GM23338 (cell line): ENCODE measurements at regions not wholly inside any gene's neighbourhood (a gene's known extent, or its start where the extent isn't known, plus 50 kb on each side); places are given as distances from the start of the nearest gene placed in this dataset.

Experiments used
- ATAC-seq: fragments of 200-7000 bp; cut with Tn5 transposase; 3 replicates; pipeline ENCODE4 v1.9.1; 2020
- DNase-seq: peaks from one replicate; pipeline ENCODE4 v3.0.0-alpha.2; 2015; ENCODE audit warnings: low spot score
- H2AFZ ChIP-seq: fragments of 200-600 bp; sonication (generic); 2 replicates; pipeline ENCODE4 v1.8.0; 2016; ENCODE audit warnings: antibody characterized with exemption, mild to moderate bottlenecking, moderate library complexity
- H3F3A ChIP-seq: fragments of 200-600 bp; sonication (generic); replicated peaks from 2 replicates; pipeline ENCODE4 v1.8.0; 2017; ENCODE audit warnings: antibody characterized with exemption, mixed run types, low read depth
- H3K27ac ChIP-seq: fragments of 200-600 bp; sonication (generic); 2 replicates; pipeline ENCODE4 v1.6.1; 2016; ENCODE audit warnings: low read depth
- H3K27me3 ChIP-seq: fragments of 200-600 bp; sonication (generic); 2 replicates; pipeline ENCODE4 v1.8.0; 2016; ENCODE audit warnings: mild to moderate bottlenecking, mixed run types, moderate library complexity; ENCODE audit not compliant: insufficient read depth
- H3K36me3 ChIP-seq: fragments of 200-600 bp; sonication (generic); 2 replicates; pipeline ENCODE4 v1.8.0; 2016; ENCODE audit warnings: mild to moderate bottlenecking; ENCODE audit not compliant: insufficient read depth
- H3K4me1 ChIP-seq: fragments of 200-600 bp; sonication (generic); 2 replicates; pipeline ENCODE4 v1.8.0; 2016; ENCODE audit warnings: mild to moderate bottlenecking, moderate library complexity; ENCODE audit not compliant: insufficient read depth
- H3K4me2 ChIP-seq: fragments of 200-600 bp; sonication (generic); 2 replicates; pipeline ENCODE4 v1.7.1; 2017; ENCODE audit warnings: mixed run types
- H3K4me3 ChIP-seq: fragments of 200-600 bp; sonication (generic); 2 replicates; pipeline ENCODE4 v1.6.1; 2016; ENCODE audit warnings: mixed run types
- H3K79me2 ChIP-seq: fragments of 200-600 bp; sonication (generic); replicated peaks from 2 replicates; pipeline ENCODE4 v1.8.0; 2017; ENCODE audit warnings: mild to moderate bottlenecking; ENCODE audit not compliant: insufficient read depth
- H3K9me2 ChIP-seq: fragments of 200-600 bp; sonication (generic); 2 replicates; pipeline ENCODE4 v1.8.0; 2017; ENCODE audit not compliant: insufficient read depth
- H4K20me1 ChIP-seq: fragments of 200-600 bp; sonication (generic); replicated peaks from 2 replicates; pipeline ENCODE4 v1.8.0; 2017; ENCODE audit warnings: mild to moderate bottlenecking; ENCODE audit not compliant: insufficient read depth
- H3K27ac Mint-ChIP-seq: 2 replicates; pipeline ENCODE4 v1.8.0; 2020; ENCODE audit warnings: inconsistent platforms, mild to moderate bottlenecking, moderate library complexity, mixed read lengths
- H3K27me3 Mint-ChIP-seq: 3 replicates; pipeline ENCODE4 v1.8.0; 2022; ENCODE audit warnings: low read depth, mild to moderate bottlenecking, moderate library complexity, mixed read lengths, inconsistent platforms; ENCODE audit not compliant: insufficient read depth, poor library complexity
- H3K36me3 Mint-ChIP-seq: 3 replicates; pipeline ENCODE4 v1.8.0; 2021; ENCODE audit warnings: low read depth, mild to moderate bottlenecking, inconsistent platforms, moderate library complexity, mixed read lengths
- H3K4me1 Mint-ChIP-seq: 3 replicates; pipeline ENCODE4 v1.8.0; 2020; ENCODE audit warnings: mild to moderate bottlenecking, inconsistent platforms, mixed read lengths
- H3K4me3 Mint-ChIP-seq: 3 replicates; pipeline ENCODE4 v1.8.0; 2021; ENCODE audit warnings: moderate library complexity, mild to moderate bottlenecking, inconsistent platforms, mixed read lengths
- H3K9me3 Mint-ChIP-seq: 3 replicates; pipeline ENCODE4 v1.8.0; 2020; ENCODE audit warnings: moderate library complexity, mild to moderate bottlenecking, inconsistent platforms, mixed read lengths
- CREB1 ChIP-seq: fragments of 250-450 bp; sonication (Bioruptor Pico); IDR thresholded peaks from 2 replicates; pipeline ENCODE4 v1.5.0; 2020; ENCODE audit warnings: low read depth, mild to moderate bottlenecking, moderate library complexity
- EZH2 ChIP-seq: fragments of 200-600 bp; sonication (generic); IDR thresholded peaks from one replicate; pipeline ENCODE4 v1.8.0; 2017; ENCODE audit warnings: antibody characterized with exemption, mild to moderate bottlenecking, low read depth; ENCODE audit not compliant: unreplicated experiment
- EZH2phosphoT487 ChIP-seq: fragments of 200-600 bp; sonication (generic); IDR thresholded peaks from one replicate; pipeline ENCODE4 v1.8.1; 2018; ENCODE audit warnings: antibody characterized with exemption; ENCODE audit not compliant: unreplicated experiment
- JUNB ChIP-seq: IDR thresholded peaks from one replicate; pipeline ENCODE4 v1.6.1; 2016; ENCODE audit warnings: antibody characterized with exemption; ENCODE audit not compliant: unreplicated experiment
- NANOG ChIP-seq: IDR thresholded peaks from 2 replicates; pipeline ENCODE4 v1.6.1; 2016; ENCODE audit warnings: antibody characterized with exemption, borderline replicate concordance
- POLR2AphosphoS5 ChIP-seq: IDR thresholded peaks from 2 replicates; pipeline ENCODE4 v1.6.1; 2016; ENCODE audit warnings: antibody characterized with exemption, low read depth
- STAT1 ChIP-seq: IDR thresholded peaks from one replicate; pipeline ENCODE4 v1.6.1; 2016; ENCODE audit warnings: antibody characterized with exemption; ENCODE audit not compliant: unreplicated experiment
- ZNF331 ChIP-seq: fragments of 250-450 bp; sonication (Bioruptor Pico); IDR thresholded peaks from 2 replicates; pipeline ENCODE4 v1.5.0; 2020; ENCODE audit warnings: low read depth, mild to moderate bottlenecking, moderate library complexity
- TF ChIP-seq, protein P1 (sequence below): IDR thresholded peaks from 2 replicates; pipeline ENCODE4 v1.6.1; 2016; ENCODE audit warnings: antibody characterized with exemption
- TF ChIP-seq, protein P2 (sequence below): fragments of 250-450 bp; sonication (Bioruptor Pico); IDR thresholded peaks from 2 replicates; pipeline ENCODE4 v1.5.0; 2020; ENCODE audit warnings: mild to moderate bottlenecking, moderate library complexity
- TF ChIP-seq, protein P3 (sequence below): IDR thresholded peaks from one replicate; pipeline ENCODE4 v1.6.1; 2018; ENCODE audit warnings: antibody characterized with exemption; ENCODE audit not compliant: unreplicated experiment
- TF ChIP-seq, protein P4 (sequence below), 2 experiments: fragments of 200-600 bp in 1 of 2; sonication (generic) in 1 of 2; conservative IDR thresholded peaks; 2 replicates each; pipeline versions ENCODE4 v1.5.1 to v1.6.1; 2016 to 2017; ENCODE audit warnings: antibody characterized with exemption in 2 of 2, low read depth in 2 of 2, mild to moderate bottlenecking in 2 of 2, moderate library complexity in 1 of 2

DNA sequence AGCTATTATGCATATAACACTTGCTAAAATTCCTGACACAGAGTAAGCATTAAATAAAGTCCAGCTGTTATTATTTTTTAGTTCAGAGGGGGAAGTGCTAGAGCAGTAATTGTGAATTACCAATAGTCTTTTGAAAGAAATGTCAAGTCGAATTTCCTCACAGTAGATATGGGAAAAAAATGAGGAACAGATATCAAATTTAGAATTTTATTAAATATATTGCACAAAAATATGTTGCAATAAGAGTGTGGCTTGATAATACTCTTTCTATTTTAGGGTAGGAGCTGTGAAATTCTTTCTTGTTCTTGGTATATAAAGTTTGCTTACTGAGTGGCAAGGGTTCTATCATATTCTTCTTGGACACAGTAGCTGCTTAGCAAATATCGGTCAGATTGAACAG is 181.3 kb downstream of the NFKBIZ start:
- Histone ChIP-seq H3K27ac (no peak overlapping the region), H3K4me1 (peaks cover 5% of the 10 kb centered on the region; the same call in 1 of the 2 replicates), H3F3A (no peaks in the 10 kb centered on the region), H3K36me3 (no peaks in the 10 kb centered on the region), H4K20me1 (no peaks in the 10 kb centered on the region), H3K4me2 (no peak overlapping the region), H3K9me2 (peaks cover 10% of the 10 kb centered on the region; the same call in 1 of the 2 replicates), H3K79me2 (no peaks in the 10 kb centered on the region), H3K27me3 (no peaks in the 10 kb centered on the region), H2AFZ (no peak overlapping the region), H3K4me3 (no peak overlapping the region)
- Mint-ChIP-seq H3K4me3 (no peak overlapping the region), H3K27me3 (no peaks in the 10 kb centered on the region), H3K36me3 (no peaks in the 10 kb centered on the region), H3K9me3 (no peaks in the 10 kb centered on the region), H3K4me1 (peaks cover 6% of the 10 kb centered on the region; the same call in 2 of the 3 replicates), H3K27ac (no peak overlapping the region)
- DNase-seq (no peak), ATAC-seq (no peak)
- TF ChIP-seq STAT1 (no peak), EZH2phosphoT487 (no peak), JUNB (no peak), POLR2AphosphoS5 (no peak), ZNF331 (CRISPR knock-in tag) (no peak), EZH2 (no peak), CREB1 (CRISPR knock-in tag) (no peak), NANOG (no peak)
- TF ChIP-seq, protein P1, sequence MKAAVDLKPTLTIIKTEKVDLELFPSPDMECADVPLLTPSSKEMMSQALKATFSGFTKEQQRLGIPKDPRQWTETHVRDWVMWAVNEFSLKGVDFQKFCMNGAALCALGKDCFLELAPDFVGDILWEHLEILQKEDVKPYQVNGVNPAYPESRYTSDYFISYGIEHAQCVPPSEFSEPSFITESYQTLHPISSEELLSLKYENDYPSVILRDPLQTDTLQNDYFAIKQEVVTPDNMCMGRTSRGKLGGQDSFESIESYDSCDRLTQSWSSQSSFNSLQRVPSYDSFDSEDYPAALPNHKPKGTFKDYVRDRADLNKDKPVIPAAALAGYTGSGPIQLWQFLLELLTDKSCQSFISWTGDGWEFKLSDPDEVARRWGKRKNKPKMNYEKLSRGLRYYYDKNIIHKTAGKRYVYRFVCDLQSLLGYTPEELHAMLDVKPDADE: no peak
- TF ChIP-seq, protein P2, sequence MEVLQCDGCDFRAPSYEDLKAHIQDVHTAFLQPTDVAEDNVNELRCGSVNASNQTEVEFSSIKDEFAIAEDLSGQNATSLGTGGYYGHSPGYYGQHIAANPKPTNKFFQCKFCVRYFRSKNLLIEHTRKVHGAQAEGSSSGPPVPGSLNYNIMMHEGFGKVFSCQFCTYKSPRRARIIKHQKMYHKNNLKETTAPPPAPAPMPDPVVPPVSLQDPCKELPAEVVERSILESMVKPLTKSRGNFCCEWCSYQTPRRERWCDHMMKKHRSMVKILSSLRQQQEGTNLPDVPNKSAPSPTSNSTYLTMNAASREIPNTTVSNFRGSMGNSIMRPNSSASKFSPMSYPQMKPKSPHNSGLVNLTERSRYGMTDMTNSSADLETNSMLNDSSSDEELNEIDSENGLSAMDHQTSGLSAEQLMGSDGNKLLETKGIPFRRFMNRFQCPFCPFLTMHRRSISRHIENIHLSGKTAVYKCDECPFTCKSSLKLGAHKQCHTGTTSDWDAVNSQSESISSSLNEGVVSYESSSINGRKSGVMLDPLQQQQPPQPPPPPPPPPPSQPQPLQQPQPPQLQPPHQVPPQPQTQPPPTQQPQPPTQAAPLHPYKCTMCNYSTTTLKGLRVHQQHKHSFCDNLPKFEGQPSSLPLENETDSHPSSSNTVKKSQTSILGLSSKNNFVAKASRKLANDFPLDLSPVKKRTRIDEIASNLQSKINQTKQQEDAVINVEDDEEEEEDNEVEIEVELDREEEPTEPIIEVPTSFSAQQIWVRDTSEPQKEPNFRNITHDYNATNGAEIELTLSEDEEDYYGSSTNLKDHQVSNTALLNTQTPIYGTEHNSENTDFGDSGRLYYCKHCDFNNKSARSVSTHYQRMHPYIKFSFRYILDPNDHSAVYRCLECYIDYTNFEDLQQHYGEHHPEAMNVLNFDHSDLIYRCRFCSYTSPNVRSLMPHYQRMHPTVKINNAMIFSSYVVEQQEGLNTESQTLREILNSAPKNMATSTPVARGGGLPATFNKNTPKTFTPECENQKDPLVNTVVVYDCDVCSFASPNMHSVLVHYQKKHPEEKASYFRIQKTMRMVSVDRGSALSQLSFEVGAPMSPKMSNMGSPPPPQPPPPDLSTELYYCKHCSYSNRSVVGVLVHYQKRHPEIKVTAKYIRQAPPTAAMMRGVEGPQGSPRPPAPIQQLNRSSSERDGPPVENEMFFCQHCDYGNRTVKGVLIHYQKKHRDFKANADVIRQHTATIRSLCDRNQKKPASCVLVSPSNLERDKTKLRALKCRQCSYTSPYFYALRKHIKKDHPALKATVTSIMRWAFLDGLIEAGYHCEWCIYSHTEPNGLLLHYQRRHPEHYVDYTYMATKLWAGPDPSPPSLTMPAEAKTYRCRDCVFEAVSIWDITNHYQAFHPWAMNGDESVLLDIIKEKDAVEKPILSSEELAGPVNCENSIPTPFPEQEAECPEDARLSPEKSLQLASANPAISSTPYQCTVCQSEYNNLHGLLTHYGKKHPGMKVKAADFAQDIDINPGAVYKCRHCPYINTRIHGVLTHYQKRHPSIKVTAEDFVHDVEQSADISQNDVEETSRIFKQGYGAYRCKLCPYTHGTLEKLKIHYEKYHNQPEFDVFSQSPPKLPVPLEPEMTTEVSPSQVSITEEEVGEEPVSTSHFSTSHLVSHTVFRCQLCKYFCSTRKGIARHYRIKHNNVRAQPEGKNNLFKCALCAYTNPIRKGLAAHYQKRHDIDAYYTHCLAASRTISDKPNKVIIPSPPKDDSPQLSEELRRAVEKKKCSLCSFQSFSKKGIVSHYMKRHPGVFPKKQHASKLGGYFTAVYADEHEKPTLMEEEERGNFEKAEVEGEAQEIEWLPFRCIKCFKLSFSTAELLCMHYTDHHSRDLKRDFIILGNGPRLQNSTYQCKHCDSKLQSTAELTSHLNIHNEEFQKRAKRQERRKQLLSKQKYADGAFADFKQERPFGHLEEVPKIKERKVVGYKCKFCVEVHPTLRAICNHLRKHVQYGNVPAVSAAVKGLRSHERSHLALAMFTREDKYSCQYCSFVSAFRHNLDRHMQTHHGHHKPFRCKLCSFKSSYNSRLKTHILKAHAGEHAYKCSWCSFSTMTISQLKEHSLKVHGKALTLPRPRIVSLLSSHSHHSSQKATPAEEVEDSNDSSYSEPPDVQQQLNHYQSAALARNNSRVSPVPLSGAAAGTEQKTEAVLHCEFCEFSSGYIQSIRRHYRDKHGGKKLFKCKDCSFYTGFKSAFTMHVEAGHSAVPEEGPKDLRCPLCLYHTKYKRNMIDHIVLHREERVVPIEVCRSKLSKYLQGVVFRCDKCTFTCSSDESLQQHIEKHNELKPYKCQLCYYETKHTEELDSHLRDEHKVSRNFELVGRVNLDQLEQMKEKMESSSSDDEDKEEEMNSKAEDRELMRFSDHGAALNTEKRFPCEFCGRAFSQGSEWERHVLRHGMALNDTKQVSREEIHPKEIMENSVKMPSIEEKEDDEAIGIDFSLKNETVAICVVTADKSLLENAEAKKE (CRISPR knock-in tag): no peak
- TF ChIP-seq, protein P3, sequence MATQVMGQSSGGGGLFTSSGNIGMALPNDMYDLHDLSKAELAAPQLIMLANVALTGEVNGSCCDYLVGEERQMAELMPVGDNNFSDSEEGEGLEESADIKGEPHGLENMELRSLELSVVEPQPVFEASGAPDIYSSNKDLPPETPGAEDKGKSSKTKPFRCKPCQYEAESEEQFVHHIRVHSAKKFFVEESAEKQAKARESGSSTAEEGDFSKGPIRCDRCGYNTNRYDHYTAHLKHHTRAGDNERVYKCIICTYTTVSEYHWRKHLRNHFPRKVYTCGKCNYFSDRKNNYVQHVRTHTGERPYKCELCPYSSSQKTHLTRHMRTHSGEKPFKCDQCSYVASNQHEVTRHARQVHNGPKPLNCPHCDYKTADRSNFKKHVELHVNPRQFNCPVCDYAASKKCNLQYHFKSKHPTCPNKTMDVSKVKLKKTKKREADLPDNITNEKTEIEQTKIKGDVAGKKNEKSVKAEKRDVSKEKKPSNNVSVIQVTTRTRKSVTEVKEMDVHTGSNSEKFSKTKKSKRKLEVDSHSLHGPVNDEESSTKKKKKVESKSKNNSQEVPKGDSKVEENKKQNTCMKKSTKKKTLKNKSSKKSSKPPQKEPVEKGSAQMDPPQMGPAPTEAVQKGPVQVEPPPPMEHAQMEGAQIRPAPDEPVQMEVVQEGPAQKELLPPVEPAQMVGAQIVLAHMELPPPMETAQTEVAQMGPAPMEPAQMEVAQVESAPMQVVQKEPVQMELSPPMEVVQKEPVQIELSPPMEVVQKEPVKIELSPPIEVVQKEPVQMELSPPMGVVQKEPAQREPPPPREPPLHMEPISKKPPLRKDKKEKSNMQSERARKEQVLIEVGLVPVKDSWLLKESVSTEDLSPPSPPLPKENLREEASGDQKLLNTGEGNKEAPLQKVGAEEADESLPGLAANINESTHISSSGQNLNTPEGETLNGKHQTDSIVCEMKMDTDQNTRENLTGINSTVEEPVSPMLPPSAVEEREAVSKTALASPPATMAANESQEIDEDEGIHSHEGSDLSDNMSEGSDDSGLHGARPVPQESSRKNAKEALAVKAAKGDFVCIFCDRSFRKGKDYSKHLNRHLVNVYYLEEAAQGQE: no peak
- TF ChIP-seq, protein P4, sequence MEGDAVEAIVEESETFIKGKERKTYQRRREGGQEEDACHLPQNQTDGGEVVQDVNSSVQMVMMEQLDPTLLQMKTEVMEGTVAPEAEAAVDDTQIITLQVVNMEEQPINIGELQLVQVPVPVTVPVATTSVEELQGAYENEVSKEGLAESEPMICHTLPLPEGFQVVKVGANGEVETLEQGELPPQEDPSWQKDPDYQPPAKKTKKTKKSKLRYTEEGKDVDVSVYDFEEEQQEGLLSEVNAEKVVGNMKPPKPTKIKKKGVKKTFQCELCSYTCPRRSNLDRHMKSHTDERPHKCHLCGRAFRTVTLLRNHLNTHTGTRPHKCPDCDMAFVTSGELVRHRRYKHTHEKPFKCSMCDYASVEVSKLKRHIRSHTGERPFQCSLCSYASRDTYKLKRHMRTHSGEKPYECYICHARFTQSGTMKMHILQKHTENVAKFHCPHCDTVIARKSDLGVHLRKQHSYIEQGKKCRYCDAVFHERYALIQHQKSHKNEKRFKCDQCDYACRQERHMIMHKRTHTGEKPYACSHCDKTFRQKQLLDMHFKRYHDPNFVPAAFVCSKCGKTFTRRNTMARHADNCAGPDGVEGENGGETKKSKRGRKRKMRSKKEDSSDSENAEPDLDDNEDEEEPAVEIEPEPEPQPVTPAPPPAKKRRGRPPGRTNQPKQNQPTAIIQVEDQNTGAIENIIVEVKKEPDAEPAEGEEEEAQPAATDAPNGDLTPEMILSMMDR (conservative IDR thresholded peaks at IDR 0.05; ENCODE audit: low read depth in 2 of 2): no peak
